AML-193 (cell line): ENCODE measurements at regions not wholly inside any gene's neighbourhood (a gene's known extent, or its start where the extent isn't known, plus 50 kb on each side); places are given as distances from the start of the nearest gene placed in this dataset.

Experiments used
- DNase-seq, 2 experiments: peaks; one replicate each; lab custom pipeline; 2025; lab: John Stamatoyannopoulos, UW

DNA sequence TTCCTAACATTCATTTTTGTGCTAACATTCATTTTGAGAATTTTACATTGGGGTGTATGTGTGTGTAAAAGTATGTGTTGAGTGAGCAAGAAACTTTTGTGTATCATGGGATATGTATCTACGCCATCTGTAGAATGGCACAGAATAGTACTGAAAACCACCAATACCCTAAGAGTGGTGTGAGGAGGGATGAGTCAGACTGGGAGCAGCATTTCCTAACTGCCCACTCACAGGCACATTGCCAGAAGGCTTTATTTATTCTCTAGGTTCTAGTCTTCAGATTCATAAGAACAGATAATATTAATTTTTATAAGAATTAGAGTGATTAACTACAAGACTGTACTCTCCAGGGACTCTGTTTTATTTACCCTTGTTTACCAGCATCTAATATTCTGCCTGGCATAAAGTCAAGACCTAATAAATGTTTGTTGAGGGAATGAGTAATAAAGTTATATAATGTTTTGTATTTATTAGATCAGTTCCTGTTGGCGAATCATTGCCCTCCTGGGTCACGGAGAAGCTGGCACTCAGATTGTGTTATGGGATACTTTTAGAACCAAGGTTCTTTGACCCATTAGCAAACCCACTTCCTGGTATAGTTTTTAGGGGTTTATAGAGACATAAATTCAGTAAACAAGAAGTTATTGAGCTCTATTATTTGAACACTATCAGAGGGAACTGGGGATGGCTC lies 159.1 kb upstream of the PPP2R2B start:
- no peak for DNase-seq

DNA sequence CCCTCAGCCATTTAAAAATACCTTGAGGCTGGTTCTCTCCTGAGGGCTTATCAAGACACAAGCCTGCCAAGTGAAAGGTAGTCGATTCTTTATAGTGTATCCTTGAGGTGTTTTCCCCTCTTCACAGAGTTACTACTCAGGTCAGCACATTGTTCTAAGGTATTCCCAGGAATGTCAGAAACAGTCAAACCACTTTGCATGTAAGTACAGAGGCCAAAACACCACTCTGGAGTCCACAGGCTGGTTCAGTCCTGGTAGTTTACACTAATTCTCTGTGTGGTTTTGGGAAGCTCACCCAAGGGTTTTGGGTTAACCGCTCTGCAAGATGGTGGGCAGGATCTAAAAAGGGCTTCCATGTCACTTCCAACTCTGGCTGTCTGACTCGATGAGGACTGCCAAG lies 162.3 kb upstream of the PPP2R2B start:
- no peak for DNase-seq

DNA sequence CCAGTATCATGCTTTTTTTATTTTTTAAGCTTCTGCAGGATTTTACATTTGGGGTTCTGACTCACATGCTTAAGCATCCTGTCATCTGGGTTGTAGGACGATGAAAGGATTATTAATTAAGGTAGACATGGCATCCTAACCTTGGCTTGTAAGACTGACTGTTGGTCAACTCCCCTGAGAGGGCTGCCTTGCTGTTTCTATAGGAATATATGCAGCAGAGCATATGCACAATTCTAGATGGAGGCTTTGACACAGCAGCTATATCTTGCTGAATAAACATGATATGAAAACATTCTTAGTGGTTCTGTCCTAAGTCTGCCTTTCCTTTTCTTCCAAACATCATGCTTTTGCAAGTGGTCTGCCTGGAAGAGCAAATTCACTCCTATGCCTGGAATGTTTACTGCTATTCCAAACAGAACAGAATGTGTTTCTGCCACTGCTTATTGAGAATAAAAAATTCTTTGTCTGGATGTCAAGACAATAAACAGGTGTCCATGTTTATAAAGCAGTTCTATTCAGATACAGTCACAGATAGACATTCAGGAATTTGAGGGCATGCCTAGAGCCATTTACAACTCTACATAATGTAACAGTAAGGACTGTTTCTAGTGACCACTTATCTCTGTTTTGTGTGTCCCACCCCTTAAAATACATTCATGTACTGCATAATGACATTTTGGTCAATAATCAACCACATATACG lies 166.2 kb upstream of the PPP2R2B start:
- no peak for DNase-seq

DNA sequence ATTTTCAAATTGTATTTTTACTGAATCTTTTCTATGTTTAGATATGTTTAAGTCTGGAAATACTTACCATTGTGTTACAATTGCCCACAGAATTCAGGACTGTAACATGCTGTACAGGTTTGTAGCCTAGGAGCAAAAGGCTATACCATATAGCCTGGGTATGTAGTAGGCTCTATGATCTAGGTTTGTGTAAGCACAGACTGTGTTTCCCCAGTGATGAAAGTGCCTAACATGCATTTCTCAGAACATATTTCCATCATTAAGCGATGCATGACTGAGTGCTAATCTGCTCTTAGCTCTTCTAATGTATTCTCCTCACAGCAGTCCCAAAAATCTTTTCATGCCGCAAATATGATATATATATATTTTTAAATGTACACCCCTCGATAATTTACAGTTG lies 166.7 kb upstream of the PPP2R2B start:
- DNase-seq = no peak

DNA sequence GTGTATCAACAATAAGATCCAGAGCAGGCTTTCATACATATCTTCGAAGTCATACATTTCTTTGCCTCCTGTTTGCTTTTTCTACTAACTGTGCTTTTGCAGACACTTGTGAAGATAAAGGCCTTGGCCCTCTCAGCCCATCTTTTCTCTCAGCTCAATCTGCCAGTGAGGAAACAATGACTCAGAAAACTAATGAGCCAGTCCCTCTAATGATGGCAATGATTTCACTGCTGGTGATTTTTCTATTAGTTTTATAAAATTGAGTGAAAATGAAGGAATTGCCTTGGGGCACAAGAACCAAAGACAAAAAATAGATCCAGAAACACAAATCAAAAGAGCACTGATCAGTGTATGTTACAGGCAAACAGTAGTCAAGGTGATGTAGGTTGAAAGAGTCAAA lies 167.7 kb upstream of the PPP2R2B start:
- no peak for DNase-seq

DNA sequence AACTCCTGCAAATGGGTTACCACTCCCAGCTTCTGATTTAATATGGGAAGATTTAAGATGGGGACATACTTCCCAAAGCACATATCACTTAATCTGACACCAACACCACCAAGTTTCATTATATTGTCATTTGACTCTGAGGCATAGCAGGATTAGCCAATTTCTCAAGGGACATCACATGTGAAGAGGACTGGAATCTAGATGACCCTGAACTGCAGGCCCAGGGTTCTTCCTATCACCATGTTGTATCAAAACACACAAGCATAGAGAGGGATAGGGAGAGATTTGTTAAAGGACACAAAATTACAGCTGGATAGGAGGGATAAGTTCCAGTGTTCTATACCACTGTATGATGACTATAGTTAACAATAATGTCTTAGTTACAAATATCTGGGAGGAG lies 168.3 kb upstream of the PPP2R2B start:
- no peak for DNase-seq

DNA sequence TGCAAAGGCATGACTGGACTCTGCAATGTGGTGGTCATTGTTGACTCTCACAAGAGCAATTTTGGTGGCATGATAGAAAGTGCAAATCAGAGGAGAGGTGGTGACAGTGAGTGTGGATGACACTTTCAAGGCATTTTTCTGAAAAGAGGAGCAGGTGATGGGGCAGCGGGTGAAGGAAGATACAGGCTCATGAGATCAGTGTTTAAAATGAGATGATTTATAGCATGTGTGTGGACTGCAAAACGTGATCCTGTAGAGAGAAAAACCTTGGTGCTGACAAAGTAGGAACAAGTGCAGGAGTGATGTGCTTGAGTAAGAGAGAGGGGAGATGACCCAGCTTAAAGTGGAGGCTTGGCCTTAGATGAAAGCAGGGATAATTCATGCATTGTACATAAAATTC lies 171.2 kb upstream of the PPP2R2B start:
- no peak for DNase-seq

DNA sequence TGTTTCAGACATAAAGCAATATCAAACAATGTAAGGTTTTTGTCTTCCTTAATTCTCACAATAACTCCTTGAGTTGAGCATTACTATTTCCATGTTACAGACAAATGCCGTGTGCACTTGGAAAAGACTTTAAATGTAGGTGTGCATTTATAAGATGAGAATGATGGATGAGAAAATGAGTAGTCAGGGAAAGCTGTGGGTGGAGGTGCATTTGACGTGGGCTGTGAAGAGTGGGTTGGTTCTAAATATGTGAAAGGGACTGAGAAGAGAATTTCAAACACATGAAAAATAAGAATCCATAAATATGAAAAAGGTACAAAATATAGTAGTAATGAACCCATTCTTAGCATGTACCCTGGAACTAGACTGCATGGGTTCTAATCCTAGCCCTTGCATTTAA lies 171.6 kb upstream of the PPP2R2B start:
- no peak for DNase-seq

DNA sequence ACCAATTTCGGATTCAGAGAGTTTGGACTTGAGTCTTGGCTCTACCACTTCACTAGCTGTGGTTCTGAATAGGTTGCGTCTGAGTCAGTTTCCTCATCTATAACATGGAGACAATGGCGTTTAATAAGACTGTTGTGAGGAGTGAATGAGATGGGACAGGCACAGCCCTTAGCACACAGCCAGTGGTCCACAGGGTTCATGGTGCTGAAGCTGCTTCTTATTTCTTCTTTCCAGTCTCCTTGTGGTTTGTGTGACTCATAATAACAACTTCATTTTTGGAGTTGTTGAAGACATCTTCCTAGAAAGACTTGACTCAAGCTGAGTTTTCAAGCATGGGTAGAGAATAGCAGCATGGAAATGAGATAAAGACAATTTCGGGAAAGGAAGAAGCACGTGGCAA lies 172.6 kb upstream of the PPP2R2B start:
- no peak for DNase-seq

DNA sequence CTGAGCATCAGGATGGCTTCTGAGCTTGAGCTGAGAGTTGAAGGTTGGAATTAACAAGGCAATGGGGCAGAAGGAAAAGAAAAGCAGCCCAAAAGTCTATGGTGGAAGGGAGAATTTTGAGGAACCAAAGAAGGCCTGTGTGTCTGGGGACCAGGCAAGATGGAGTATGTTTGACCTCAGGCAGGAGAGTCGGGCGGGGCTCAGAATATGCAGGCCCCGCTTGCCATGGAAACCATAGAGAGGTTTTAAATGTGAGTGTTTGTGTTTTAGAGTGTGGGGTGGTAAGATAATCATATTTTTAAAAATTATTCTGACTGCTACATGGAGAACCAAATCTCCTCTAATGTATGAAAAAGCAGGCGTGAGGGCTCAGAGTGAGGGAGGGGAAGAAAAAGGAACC lies 174.0 kb upstream of the PPP2R2B start:
- no peak for DNase-seq

DNA sequence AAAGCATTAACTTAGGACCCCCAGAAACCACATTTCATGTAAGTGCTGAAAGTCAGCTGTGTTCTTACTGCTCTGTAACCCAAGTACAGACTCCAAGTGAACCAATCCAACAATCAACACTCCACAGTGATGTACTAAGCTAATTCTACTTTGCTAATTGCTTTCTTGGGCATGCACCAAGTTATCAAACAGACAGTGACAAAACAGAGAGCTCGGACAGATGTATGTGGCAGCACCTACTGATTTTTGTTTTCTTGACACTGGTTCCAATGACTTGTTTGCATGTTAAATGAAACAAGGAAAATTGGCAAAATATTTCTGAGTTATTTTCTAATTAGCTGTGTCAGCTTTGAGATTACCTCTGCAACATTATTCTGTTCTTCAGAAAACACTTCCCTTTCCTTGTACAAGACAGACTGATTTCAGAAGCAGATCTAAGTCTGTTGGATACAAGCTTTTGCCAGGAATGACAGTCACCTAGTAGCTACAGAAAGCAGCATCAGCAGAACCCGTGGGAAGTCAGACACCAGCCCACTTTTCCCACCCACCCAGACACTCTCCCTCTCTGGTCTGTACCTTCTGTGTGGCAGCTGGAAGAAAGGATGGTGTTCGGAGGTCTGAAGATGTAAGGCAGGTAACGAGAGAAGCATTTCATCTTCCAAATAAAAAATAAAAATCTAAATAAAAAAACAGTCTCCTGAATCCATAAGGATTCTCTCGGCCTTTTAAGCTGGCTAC lies 176.7 kb upstream of the PPP2R2B start:
- no peak for DNase-seq

DNA sequence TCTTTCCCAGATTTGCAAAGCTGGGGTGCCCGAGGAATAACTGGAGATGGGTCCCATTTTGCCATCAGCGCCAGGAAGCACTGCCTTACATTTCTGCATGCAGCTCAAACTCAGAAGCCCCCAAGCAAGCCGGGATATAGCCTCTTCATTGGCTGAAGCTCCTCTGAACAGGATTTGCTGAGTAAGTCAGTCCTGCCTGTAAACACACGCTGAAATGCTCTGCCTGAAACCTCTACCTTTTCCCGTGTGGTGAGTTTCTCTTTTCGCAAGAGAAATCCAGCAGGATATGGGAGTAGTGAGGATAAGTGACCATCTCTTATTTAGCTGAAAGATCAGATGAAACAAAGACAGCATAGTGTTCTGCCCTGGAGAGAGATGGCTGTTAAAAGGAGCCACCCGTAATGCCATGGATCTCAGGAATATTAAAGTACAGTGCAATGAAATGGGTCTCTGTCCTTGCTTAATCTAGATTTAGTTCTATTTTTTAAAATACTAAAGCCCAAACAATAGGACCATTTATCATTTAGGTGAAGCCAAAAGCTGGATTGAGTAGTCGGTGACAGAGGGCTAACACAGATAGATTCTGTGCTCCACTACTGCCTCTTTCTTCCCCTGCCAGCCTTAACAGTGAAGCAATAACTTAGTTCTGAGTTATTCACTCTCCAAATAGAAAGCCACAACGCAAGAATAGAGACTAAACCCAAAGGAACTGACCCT lies 177.5 kb upstream of the PPP2R2B start:
- no peak for DNase-seq

DNA sequence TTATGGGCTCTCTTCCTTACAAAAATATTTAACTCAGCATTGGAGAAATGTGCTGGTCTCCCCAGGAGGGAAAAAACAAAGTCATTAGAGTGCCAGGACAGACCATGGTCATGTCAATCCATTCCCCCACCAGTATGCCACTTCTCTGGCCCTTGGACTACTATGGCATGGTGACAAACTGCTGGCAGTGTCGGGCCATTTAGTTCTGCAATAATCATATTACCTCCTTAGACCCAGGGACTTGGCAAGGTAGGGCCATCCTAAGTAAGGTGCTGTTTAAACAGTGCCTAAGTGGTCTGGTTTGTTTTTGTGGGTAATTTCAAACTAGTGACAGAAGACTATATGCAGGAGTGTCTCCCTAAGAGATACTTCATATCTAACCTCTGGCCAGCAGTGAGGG lies 177.8 kb upstream of the STK32A start:
- no peak for DNase-seq

DNA sequence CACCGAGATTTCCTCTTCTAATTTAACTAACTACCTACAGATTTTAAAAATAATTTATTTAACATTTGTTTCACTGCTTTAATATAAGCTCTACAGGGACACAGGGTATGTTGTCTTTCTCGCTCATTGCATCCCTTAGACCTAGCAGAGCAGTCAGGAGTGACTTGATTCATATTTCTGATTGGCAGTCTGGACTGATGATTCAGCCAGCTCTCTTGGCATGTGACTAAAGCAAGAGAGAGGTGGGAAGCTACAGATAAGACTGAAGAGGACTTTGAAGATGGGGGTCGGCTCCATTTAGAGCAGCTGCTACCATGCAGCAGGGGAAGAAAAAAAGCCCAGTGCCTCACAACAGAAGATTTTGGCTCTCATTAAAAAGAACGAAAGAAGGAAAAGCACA lies 173.4 kb upstream of the STK32A start:
- DNase-seq = no peak

DNA sequence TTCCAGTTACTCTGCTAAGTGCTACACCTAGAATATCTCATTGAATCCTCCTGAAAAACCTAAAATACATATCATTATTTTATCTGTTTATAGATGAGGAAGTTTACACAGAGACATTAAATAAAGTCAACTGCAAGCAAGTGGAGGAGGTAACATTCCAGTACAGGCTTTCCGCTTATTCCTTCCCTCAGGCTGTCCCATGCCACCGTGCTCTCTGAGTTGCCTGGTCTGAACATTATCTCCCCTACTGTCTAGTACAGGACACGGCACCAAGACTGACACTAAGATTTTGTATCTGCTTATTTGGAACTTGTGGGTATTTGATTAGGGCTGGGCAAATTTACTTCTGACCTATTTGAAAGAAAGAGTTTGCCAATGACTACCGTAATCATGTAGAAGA lies 172.4 kb upstream of the STK32A start:
- DNase-seq = no peak

DNA sequence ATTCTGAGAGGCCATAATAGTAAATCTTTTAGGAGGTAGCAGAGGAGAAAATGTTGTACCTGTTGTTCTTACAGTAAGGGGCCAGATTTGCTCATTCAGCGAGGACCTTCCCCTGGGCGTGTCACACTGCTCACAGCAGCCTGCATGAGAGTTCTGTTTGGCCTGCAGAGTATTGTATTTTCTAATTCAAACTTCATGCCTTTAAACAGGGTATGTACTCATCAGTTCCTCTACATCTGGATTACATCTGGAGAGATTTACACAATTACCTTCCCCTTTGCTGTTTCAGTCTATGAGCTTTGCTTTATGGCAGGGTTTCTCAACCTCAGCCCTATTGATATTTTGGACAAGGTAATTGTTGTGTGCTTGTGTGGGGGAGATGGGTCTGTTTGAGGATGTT lies 170.9 kb upstream of the STK32A start:
- DNase-seq = no peak

DNA sequence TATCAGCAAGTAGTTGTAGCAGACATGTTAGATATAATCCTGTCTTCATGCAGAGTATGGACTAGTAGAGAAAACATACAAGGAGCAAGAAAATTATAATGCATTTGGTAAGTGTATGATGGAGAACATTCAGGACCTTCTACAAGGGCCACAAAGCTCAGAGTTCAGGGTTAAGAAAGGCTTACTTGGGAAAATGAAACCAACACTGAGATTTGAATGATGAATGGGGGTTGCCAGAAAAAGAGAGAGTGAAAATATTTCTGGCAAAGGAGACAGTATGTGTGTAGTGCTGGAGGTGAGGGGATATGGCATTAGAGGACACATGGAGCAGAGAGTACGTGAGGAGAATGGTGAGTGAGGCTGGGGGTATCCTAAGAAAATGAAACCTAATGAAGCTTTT lies 169.8 kb upstream of the STK32A start:
- DNase-seq = no peak

DNA sequence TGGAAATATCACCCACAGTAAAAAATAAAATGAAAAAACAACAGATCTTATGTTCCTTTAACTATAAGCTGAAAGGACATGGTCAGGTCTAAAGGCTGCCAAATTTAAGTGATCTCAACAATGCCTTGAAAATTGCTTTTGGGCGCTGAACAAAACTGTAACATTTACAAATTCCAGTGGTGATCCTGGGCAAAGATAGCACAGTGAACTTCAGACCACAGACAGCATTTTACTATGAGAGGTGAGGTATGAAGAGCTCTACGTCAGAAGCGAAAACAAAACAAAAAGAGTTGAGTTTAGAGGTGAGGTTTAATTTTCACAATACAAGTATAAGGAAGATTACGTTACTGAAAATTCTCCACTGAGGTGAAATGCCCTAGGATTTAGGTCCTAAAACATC lies 165.8 kb upstream of the STK32A start:
- no peak for DNase-seq

DNA sequence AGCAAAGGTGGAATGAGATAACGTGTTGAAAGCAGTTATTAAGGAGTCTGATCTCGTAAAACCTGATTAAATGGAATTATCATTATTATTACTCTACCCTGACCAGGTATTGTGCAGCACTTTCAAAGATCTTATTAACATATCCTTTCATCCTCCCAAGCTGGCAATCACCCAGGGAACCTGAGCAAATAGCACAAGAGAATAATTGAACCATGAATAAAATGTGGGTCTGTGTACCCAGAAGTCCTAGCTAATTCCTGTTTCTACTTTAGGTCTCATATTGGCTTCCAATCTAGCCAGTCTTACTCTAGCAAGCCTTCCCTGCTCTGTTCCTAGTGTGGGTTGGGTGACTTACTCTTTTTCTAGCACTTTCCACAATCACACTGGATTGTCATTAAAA lies 162.2 kb upstream of the STK32A start:
- no peak for DNase-seq

DNA sequence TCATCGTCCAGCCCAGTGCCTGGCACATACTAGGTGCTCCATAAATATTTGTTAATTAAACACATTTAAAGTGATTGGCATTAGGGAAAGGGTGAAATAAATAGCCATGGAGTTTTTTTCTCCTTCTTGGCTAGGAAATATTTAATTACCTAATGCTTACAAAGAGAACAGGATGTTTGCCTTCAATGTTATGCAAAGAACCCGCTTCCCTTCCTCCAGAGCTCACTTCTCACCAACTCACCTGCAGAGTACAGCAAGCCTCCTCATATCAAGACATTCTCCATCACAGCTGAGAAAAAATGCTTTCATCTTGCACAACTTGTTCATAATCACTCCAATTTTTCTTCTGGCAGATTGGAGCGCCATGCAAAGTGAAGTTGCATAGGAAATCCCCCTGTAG lies 161.7 kb upstream of the STK32A start:
- no peak for DNase-seq

DNA sequence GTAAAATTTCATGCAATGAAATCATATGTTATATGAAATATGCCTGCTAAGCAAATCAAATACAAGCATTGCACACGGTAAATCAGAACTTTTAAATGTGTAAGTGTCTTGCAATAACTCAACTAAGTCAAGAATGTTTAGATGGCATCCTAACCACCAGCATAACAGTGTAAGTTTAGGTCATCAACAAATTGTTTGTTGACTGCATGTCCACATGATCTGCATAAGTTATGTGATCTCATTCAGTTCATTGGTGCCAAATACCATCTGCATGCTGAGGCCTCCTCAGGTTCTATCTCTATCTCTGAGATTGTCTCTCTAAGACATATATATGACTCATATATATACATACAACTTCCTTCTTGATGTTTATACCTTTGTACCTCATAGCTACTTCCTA lies 159.6 kb upstream of the STK32A start:
- no peak for DNase-seq

DNA sequence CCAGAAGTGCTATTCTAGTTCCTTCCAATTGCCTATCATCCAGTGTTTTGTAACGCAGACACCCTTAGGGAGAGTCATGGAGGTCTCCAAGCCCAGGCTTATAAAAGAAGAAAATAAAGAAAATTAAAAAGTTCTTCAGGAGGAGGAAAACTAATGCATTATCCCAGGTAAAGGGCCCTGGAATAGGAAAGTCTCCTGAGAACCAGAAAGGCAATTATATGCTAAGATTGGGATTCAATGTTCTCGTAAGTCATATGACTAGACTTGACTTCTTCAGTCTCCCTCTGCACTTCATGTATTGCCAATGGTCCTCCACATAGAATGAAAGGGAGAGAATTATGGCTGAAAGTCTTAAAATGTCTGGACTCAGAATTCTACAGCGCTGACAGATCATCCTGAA lies 154.4 kb upstream of the STK32A start:
- no peak for DNase-seq

DNA sequence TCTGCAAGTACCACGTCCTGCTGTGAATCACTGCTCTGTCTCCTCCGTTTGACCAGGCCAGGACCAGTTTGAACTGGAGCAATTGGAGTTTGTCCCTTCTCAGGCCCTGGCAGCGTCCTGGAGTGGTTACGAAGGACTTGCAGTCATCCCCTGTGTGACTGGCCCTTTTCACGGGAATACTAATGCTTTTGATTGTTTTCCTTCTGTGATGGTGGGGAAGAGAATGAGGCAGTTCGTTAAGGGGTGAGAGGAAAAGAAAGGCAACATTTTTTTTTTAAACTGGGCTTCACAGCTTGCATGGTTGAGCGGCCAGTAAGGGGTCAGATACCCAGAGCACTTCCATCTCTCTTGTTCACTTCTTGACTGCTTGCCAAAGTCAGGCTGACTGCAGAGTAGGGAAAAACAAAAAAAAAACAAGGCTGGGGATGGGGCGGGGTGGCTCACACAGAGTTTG lies 153.5 kb upstream of the STK32A start:
- DNase-seq = no peak
